ENCODE measurements at regions not wholly inside any gene's neighbourhood (a gene's known extent, or its start where the extent isn't known, plus 50 kb on each side); places are given as distances from the start of the nearest gene placed in this dataset.

GRCh38 chr15:92714477-92715401 lies 59.2 kb upstream of the FAM174B start (continued):
- TF ChIP-seq GPN1 (CRISPR knock-in tag; IDR thresholded peaks at IDR 0.05; ENCODE audit: borderline replicate concordance) (no peak), ZNF777 (CRISPR knock-in tag; IDR thresholded peaks at IDR 0.05) (0 out of 2 replicates have a peak, but pooled peaks have one; percentile 25), MXD4 (CRISPR knock-in tag; IDR thresholded peaks at IDR 0.05) (0 out of 2 replicates have a peak, but pooled peaks have one; percentile 47), GTF3A (CRISPR knock-in tag; conservative IDR thresholded peaks at IDR 0.05) (no peak), GABPA (IDR thresholded peaks at IDR 0.05; ENCODE audit: low read depth, low read length) (no peak), GABPA (CRISPR knock-in tag; IDR thresholded peaks at IDR 0.05; ENCODE audit: low read depth) (no peak), HMG20A (CRISPR knock-in tag; IDR thresholded peaks at IDR 0.05; ENCODE audit: borderline replicate concordance) (no peak), E2F1 (CRISPR knock-in tag; IDR thresholded peaks at IDR 0.05) (peak; percentile 59; the same call in 1 of the 2 replicates), GATA4 (IDR thresholded peaks at IDR 0.05; ENCODE audit: borderline replicate concordance, low read depth) (no peak), KLF12 (CRISPR knock-in tag; IDR thresholded peaks at IDR 0.05; ENCODE audit: borderline replicate concordance) (no peak), ZNF781 (CRISPR knock-in tag; IDR thresholded peaks at IDR 0.05; ENCODE audit: borderline replicate concordance, not compliant biosample characterization) (peak; percentile 42), SAFB2 (CRISPR knock-in tag; IDR thresholded peaks at IDR 0.05; ENCODE audit: borderline replicate concordance, low read depth) (0 out of 2 replicates have a peak, but pooled peaks have one; percentile 33), SIN3A (IDR thresholded peaks at IDR 0.05; ENCODE audit: borderline replicate concordance, low read depth, low read length) (no peak), EP300 (IDR thresholded peaks at IDR 0.05; ENCODE audit: low read depth in 2 of 2, low read length in 2 of 2) (no peak), EP300 (CRISPR knock-in tag; IDR thresholded peaks at IDR 0.05; ENCODE audit: borderline replicate concordance) (no peak), ZBTB10 (CRISPR knock-in tag; IDR thresholded peaks at IDR 0.05; ENCODE audit: borderline replicate concordance) (no peak), ATF3 (CRISPR knock-in tag; IDR thresholded peaks at IDR 0.05) (no peak), BRCA1 (CRISPR knock-in tag; IDR thresholded peaks at IDR 0.05) (no peak), TMF1 (CRISPR knock-in tag; IDR thresholded peaks at IDR 0.05; ENCODE audit: low read depth) (no peak), FOSL2 (CRISPR knock-in tag; IDR thresholded peaks at IDR 0.05) (0 out of 2 replicates have a peak, but pooled peaks have one; percentile 15), TP53 (CRISPR knock-in tag; conservative IDR thresholded peaks at IDR 0.05) (no peak), GZF1 (CRISPR knock-in tag; IDR thresholded peaks at IDR 0.05) (no peak), ZNF432 (CRISPR knock-in tag; IDR thresholded peaks at IDR 0.05; ENCODE audit: borderline replicate concordance) (no peak), ZNF251 (CRISPR knock-in tag; IDR thresholded peaks at IDR 0.05) (no peak), PLRG1 (conservative IDR thresholded peaks at IDR 0.05) (no peak), POLR2G (IDR thresholded peaks at IDR 0.05; ENCODE audit: low read depth, low read length) (no peak), MIER3 (CRISPR knock-in tag; IDR thresholded peaks at IDR 0.05; ENCODE audit: borderline replicate concordance) (no peak), ZNF12 (CRISPR knock-in tag; IDR thresholded peaks at IDR 0.05) (0 out of 2 replicates have a peak, but pooled peaks have one; percentile 30), ZNF678 (CRISPR knock-in tag; IDR thresholded peaks at IDR 0.05) (no peak)
